Body of pancreas (tissue), 4 donors: ENCODE measurements at regions not wholly inside any gene's neighbourhood (a gene's known extent, or its start where the extent isn't known, plus 50 kb on each side); places are given as distances from the start of the nearest gene placed in this dataset.

Source experiments
- ATAC-seq: fragments of 150-250 bp; one replicate; pipeline ENCODE4 v1.9.1; 2016
- DNase-seq, 4 donors: peaks; one replicate each; pipeline ENCODE4 v3.0.0-alpha.2; 2019
- H3K27ac ChIP-seq, 4 donors: fragments of 200-600 bp; sonication (generic); 1 replicate in 3 of 4; 2 replicates in 1 of 4; pipeline versions ENCODE4 v1.5.1 to v1.6.1; 2016 to 2019; ENCODE audit warnings: mild to moderate bottlenecking in 1 of 4, mixed read lengths in 1 of 4, moderate library complexity in 1 of 4
- H3K27me3 ChIP-seq, 2 donors: fragments of 200-600 bp; sonication (generic); one replicate each; pipeline ENCODE4 v1.6.0; 2016; ENCODE audit warnings: mild to moderate bottlenecking in 1 of 2
- H3K36me3 ChIP-seq, 2 donors: fragments of 200-600 bp; sonication (generic); replicated peaks in 1 of 2; 2 replicates each; pipeline ENCODE4 v1.5.1; 2016; ENCODE audit warnings: low read depth in 2 of 2; ENCODE audit not compliant: insufficient read depth in 1 of 2
- H3K4me1 ChIP-seq: fragments of 200-600 bp; sonication (generic); one replicate; pipeline ENCODE4 v1.6.0; 2016
- H3K4me3 ChIP-seq, 2 donors: fragments of 200-600 bp; sonication (generic); 1 replicate in 1 of 2; 2 replicates in 1 of 2; pipeline ENCODE4 v1.5.1; 2016 to 2019
- H3K9me3 ChIP-seq, 3 donors: fragments of 200-600 bp; sonication (generic); 1 replicate in 2 of 3; 2 replicates in 1 of 3; pipeline ENCODE4 v1.5.1; 2016
- CTCF ChIP-seq, 7 experiments: fragments of 450-650 bp in 4 of 7; fragments of 200-600 bp in 3 of 7; sonication (generic) in 3 of 7; IDR thresholded peaks; one replicate each; pipeline ENCODE4 v1.5.1; 2016 to 2019; ENCODE audit warnings: antibody characterized with exemption in 7 of 7
- POLR2A ChIP-seq, 3 donors: fragments of 450-650 bp; IDR thresholded peaks; one replicate each; pipeline ENCODE4 v1.6.1; 2016; ENCODE audit warnings: antibody characterized with exemption in 3 of 3, mild to moderate bottlenecking in 2 of 3
- WGBS, 2 donors: methylation state at CpG; one replicate each; pipeline ENCODE4 v1.1.5; 2017; 5-methylcytosine and 5-hydroxymethylcytosine counted together
- intact Hi-C: fragments of 100-400 bp; cut with DNase I; formaldehyde crosslinking; loops from one replicate; pipeline ENCODE4 v1.15.1; 2023

GRCh38 chr4:136056748-136057147, 1475.5 kb downstream of the PCDH18 start:
- Histone ChIP-seq H3K4me3 (no peak overlapping the region), H3K9me3 (no peaks in the 10 kb centered on the region), H3K36me3 (no peaks in the 10 kb centered on the region), H3K27me3 (no peaks in the 10 kb centered on the region), H3K4me1 (no peaks in the 10 kb centered on the region), H3K27ac (no peak overlapping the region)
- ATAC-seq (no peak), DNase-seq (no peak)
- WGBS, 2 donors, result 67 to 77% methylated on average over 7 of the region's 7 CpGs
- intact Hi-C loops, result no loop called here
- TF ChIP-seq CTCF (IDR thresholded peaks at IDR 0.05) (no peak), POLR2A (IDR thresholded peaks at IDR 0.05) (no peak)

GRCh38 chr4:136055360-136055759, 1476.9 kb downstream of the PCDH18 start:
- 83 to 85% methylated on average over 3 of the region's 3 CpGs for WGBS, 2 donors
- intact Hi-C loops, result no loop called here
- TF ChIP-seq CTCF (IDR thresholded peaks at IDR 0.05) (no peak), POLR2A (IDR thresholded peaks at IDR 0.05) (no peak)
- H3K27me3 ChIP-seq, result no peaks in the 10 kb centered on the region
- H3K9me3 ChIP-seq, result no peaks in the 10 kb centered on the region
- no peak overlapping the region for H3K27ac ChIP-seq
- H3K4me3 ChIP-seq, result no peak overlapping the region
- H3K4me1 ChIP-seq, result no peaks in the 10 kb centered on the region
- no peak for DNase-seq
- ATAC-seq, result no peak
- H3K36me3 ChIP-seq, result no peaks in the 10 kb centered on the region

- Histone ChIP-seq H3K4me1 (no peaks in the 10 kb centered on the region), H3K9me3 (no peaks in the 10 kb centered on the region), H3K36me3 (no peaks in the 10 kb centered on the region), H3K27ac (no peak overlapping the region), H3K4me3 (no peak overlapping the region), H3K27me3 (no peaks in the 10 kb centered on the region)
- intact Hi-C loops, result no loop called here
- DNase-seq, result no peak
- ATAC-seq, result no peak
- WGBS, 2 donors, result 88 to 91% methylated on average over 1 of the region's 1 CpG
- no peak for TF ChIP-seq CTCF (IDR thresholded peaks at IDR 0.05)
- no peak for TF ChIP-seq POLR2A (IDR thresholded peaks at IDR 0.05)
These were observed 1495.5 kb downstream of the PCDH18 start for GRCh38 chr4:136036744-136037143.

GRCh38 chr4:136032391-136032790, 1499.9 kb downstream of the PCDH18 start:
- intact Hi-C loops, result no loop called here
- no peaks in the 10 kb centered on the region for H3K36me3 ChIP-seq
- no peak for DNase-seq
- H3K9me3 ChIP-seq, result no peaks in the 10 kb centered on the region
- no peak for TF ChIP-seq POLR2A (IDR thresholded peaks at IDR 0.05)
- no peak for TF ChIP-seq CTCF (IDR thresholded peaks at IDR 0.05)
- no peak overlapping the region for H3K4me3 ChIP-seq
- ATAC-seq, result no peak
- no peak overlapping the region for H3K27ac ChIP-seq
- 28 to 32% methylated on average over 1 of the region's 1 CpG for WGBS, 2 donors
- no peaks in the 10 kb centered on the region for H3K4me1 ChIP-seq
- no peaks in the 10 kb centered on the region for H3K27me3 ChIP-seq

- Histone ChIP-seq H3K36me3 (no peaks in the 10 kb centered on the region), H3K4me1 (no peaks in the 10 kb centered on the region), H3K27ac (no peak overlapping the region), H3K9me3 (no peaks in the 10 kb centered on the region), H3K27me3 (no peaks in the 10 kb centered on the region), H3K4me3 (no peak overlapping the region)
- DNase-seq (no peak), ATAC-seq (no peak)
- TF ChIP-seq CTCF (IDR thresholded peaks at IDR 0.05), result no peak
- TF ChIP-seq POLR2A (IDR thresholded peaks at IDR 0.05), result no peak
- WGBS, 2 donors, result 21 to 72% methylated on average over 2 of the region's 2 CpGs
- intact Hi-C loops, result no loop called here
These were observed 1506.8 kb downstream of the PCDH18 start for GRCh38 chr4:136025540-136025939.
